GM12878 (cell line): ENCODE measurements at regions not wholly inside any gene's neighbourhood (a gene's known extent, or its start where the extent isn't known, plus 50 kb on each side); places are given as distances from the start of the nearest gene placed in this dataset.

Experiments used
- ATAC-seq: fragments of 200-7000 bp; cut with Tn5 transposase; 3 replicates; pipeline ENCODE4 v1.9.1; 2020; ENCODE audit warnings: mild to moderate bottlenecking, moderate library complexity
- BruUV-seq: library from RNA; stranded (reverse); fragments of 400-500 nt; replicated peaks from 2 replicates; lab custom pipeline; 2021; lab: Mats Ljungman, UMichigan
- CTCF ChIA-PET: fragments of 300-600 bp; sonication (Branson Sonifier 250); formaldehyde crosslinking; extraction: SDS; loops from one replicate; lab custom pipeline; 2021; ENCODE audit warnings: inconsistent platforms; lab: Yijun Ruan, JAX
- POLR2A ChIA-PET: fragments of 350-600 bp; formaldehyde crosslinking; extraction: SDS; loops from one replicate; lab custom pipeline; 2021; ENCODE audit warnings: inconsistent platforms; lab: Charles Lee
- RAD21 ChIA-PET: fragments of 300-600 bp; sonication (Branson Sonifier 250); formaldehyde crosslinking; loops from one replicate; lab custom pipeline; 2023; ENCODE audit warnings: antibody characterized with exemption; ENCODE audit not compliant: unreplicated experiment; lab: Charles Lee
- SMC1A ChIA-PET: fragments of 300-600 bp; sonication (Branson Sonifier 250); formaldehyde crosslinking; loops from one replicate; lab custom pipeline; 2023; ENCODE audit not compliant: unreplicated experiment, uncharacterized antibody; lab: Charles Lee
- DNase-seq: peaks from one replicate; pipeline ENCODE4 v3.0.0-alpha.2; 2011; ENCODE audit warnings: low read depth, low spot score
- FAIRE-seq: peaks from 3 replicates; lab custom pipeline; 2011; peaks lifted over from hg19 to GRCh38; lab: Jason Lieb, UNC
- H2AFZ ChIP-seq: 2 replicates; pipeline ENCODE4 v1.6.0; 2011; ENCODE audit warnings: low read depth, low read length, control low read depth; ENCODE audit not compliant: control insufficient read depth
- H3K27ac ChIP-seq: 2 replicates; pipeline ENCODE4 v1.5.1; 2011; ENCODE audit warnings: control low read depth; ENCODE audit not compliant: control insufficient read depth, insufficient read depth
- H3K27me3 ChIP-seq, 2 experiments: replicated peaks in 1 of 2; 2 replicates each; pipeline versions ENCODE4 v1.6.0 to v1.6.1; 2011; ENCODE audit warnings: low read length in 1 of 2; ENCODE audit not compliant: control insufficient read depth in 2 of 2, insufficient read depth in 2 of 2
- H3K36me3 ChIP-seq, 2 experiments: 2 replicates each; pipeline ENCODE4 v1.5.1; 2011; ENCODE audit warnings: low read length in 1 of 2; ENCODE audit not compliant: control insufficient read depth in 2 of 2, insufficient read depth in 2 of 2
- H3K4me1 ChIP-seq: 2 replicates; pipeline ENCODE4 v1.6.1; 2011; ENCODE audit warnings: mild to moderate bottlenecking, low read length, moderate library complexity, mixed read lengths; ENCODE audit not compliant: control insufficient read depth, insufficient read depth
- H3K4me2 ChIP-seq: 2 replicates; pipeline ENCODE4 v1.6.0; 2011; ENCODE audit warnings: control low read depth; ENCODE audit not compliant: control insufficient read depth, insufficient read depth
- H3K4me3 ChIP-seq: fragments of 200-600 bp; sonication (generic); 2 replicates; pipeline ENCODE4 v1.5.1; 2016
- H3K79me2 ChIP-seq: 2 replicates; pipeline ENCODE4 v1.6.0; 2011; ENCODE audit warnings: low read length; ENCODE audit not compliant: control insufficient read depth, insufficient read depth
- H3K9ac ChIP-seq: 2 replicates; pipeline ENCODE4 v1.8.0; 2011; ENCODE audit warnings: low read length, control low read depth, mixed read lengths; ENCODE audit not compliant: control insufficient read depth, insufficient read depth
- H3K9me3 ChIP-seq: replicated peaks from 3 replicates; pipeline ENCODE4 v1.5.1; 2011; ENCODE audit warnings: mild to moderate bottlenecking, low read length; ENCODE audit not compliant: control insufficient read depth, insufficient read depth
- H4K20me1 ChIP-seq: 2 replicates; pipeline ENCODE4 v1.6.0; 2011; ENCODE audit not compliant: control insufficient read depth, insufficient read depth
- E4F1 ChIP-seq: fragments of 450-650 bp; IDR thresholded peaks from 2 replicates; pipeline ENCODE4 v1.6.1; 2018; ENCODE audit warnings: borderline replicate concordance, mild to moderate bottlenecking; ENCODE audit not compliant: partially characterized antibody
- ETV6 ChIP-seq, 2 experiments: fragments of 450-650 bp in 1 of 2; IDR thresholded peaks in 1 of 2; conservative IDR thresholded peaks in 1 of 2; 2 replicates each; pipeline ENCODE4 v1.6.1; 2014; ENCODE audit warnings: antibody characterized with exemption in 1 of 2, borderline replicate concordance in 1 of 2, low read depth in 1 of 2, mild to moderate bottlenecking in 1 of 2, moderate library complexity in 1 of 2
- EZH2 ChIP-seq: IDR thresholded peaks from 2 replicates; pipeline ENCODE4 v1.6.1; 2012; ENCODE audit warnings: low read depth, mild to moderate bottlenecking, control low read depth, inconsistent platforms, low read length, borderline replicate concordance; ENCODE audit not compliant: control insufficient read depth
- NFXL1 ChIP-seq: fragments of 450-650 bp; IDR thresholded peaks from 2 replicates; pipeline ENCODE4 v1.6.1; 2017; ENCODE audit warnings: antibody characterized with exemption, mild to moderate bottlenecking, borderline replicate concordance
- NRF1 ChIP-seq: conservative IDR thresholded peaks from 2 replicates; pipeline ENCODE4 v1.6.1; 2011; ENCODE audit warnings: mild to moderate bottlenecking, low read depth, low read length, improper control_type of control experiment
- POLR2AphosphoS5 ChIP-seq: IDR thresholded peaks from 2 replicates; pipeline ENCODE4 v1.6.1; 2011; ENCODE audit warnings: mild to moderate bottlenecking, low read length, inconsistent platforms
- POU2F2 ChIP-seq: IDR thresholded peaks from 3 replicates; pipeline ENCODE4 v1.6.1; 2011; ENCODE audit warnings: low read depth, mild to moderate bottlenecking, low read length, borderline replicate concordance
- WGBS: methylation state at CpG from one replicate; pipeline ENCODE4 v1.1.6; 2016; ENCODE audit warnings: low lambda C conversion rate; ENCODE audit not compliant: insufficient replicate concordance, insufficient coverage; ENCODE audit errors: missing lambda C conversion rate; 5-methylcytosine and 5-hydroxymethylcytosine counted together
- in situ Hi-C: fragments of 300-500 bp; cut with MboI; formaldehyde crosslinking; loops from 9 replicates; pipeline ENCODE4 v1.14.3; 2018; ENCODE audit warnings: mixed read lengths
- intact Hi-C: fragments of 100-400 bp; cut with micrococcal nuclease; formaldehyde crosslinking; loops from one replicate; pipeline ENCODE4 v1.14.2; 2022; ENCODE audit not compliant: unreplicated experiment
- TF ChIP-seq, protein P1 (sequence below): IDR thresholded peaks from 2 replicates; pipeline ENCODE4 v1.6.1; 2011; ENCODE audit warnings: borderline replicate concordance, low read depth, mild to moderate bottlenecking, moderate library complexity, mixed read lengths, low read length; ENCODE audit not compliant: insufficient read depth; ENCODE audit errors: extremely low read length

DNA sequence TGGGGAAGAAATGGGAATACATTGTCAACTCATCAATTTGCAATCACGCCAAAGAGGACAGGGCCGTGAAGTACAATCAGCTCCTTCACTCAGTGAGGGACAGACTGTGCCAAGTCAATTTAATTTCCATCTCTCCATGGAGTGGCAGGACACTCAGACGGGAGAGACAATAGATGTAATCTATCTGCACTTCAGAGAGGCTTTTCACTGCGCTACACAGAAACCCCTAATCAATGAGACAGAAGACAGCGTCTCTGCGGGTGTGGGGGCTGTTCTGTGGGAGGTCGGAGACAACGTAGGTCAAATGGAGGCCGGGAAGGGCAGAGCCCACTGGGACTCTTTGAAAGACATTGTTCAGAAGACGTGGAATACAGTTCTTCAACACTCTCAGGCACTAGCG lies 541.0 kb upstream of the ADARB2 start:
- no TSS peak for BruUV-seq
- Histone ChIP-seq H3K79me2 (no peaks in the 10 kb centered on the region), H4K20me1 (no peaks in the 10 kb centered on the region), H3K27ac (no peak overlapping the region), H3K4me3 (no peak overlapping the region), H3K4me1 (no peaks in the 10 kb centered on the region), H3K9ac (no peak overlapping the region), H3K27me3 (no peaks in the 10 kb centered on the region), H3K36me3 (no peaks in the 10 kb centered on the region), H2AFZ (no peak overlapping the region), H3K9me3 (no peaks in the 10 kb centered on the region), H3K4me2 (no peak overlapping the region)
- in situ Hi-C loops (no loop called here), intact Hi-C loops (no loop called here)
- SMC1A ChIA-PET: no interaction called here
- FAIRE-seq: no peak
- no peak for ATAC-seq
- no peak for TF ChIP-seq NFXL1
- no peak for TF ChIP-seq NRF1
- TF ChIP-seq POLR2AphosphoS5: no peak
- TF ChIP-seq ETV6 (conservative IDR thresholded peaks at IDR 0.05 in 1 of 2, IDR thresholded peaks at IDR 0.05 in 1 of 2; ENCODE audit: borderline replicate concordance in 1 of 2, low read depth in 1 of 2): no peak
- no peak for TF ChIP-seq EZH2
- TF ChIP-seq, protein P1, sequence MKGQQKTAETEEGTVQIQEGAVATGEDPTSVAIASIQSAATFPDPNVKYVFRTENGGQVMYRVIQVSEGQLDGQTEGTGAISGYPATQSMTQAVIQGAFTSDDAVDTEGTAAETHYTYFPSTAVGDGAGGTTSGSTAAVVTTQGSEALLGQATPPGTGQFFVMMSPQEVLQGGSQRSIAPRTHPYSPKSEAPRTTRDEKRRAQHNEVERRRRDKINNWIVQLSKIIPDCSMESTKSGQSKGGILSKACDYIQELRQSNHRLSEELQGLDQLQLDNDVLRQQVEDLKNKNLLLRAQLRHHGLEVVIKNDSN: no peak
- TF ChIP-seq E4F1: no peak
- no peak for TF ChIP-seq POU2F2
- RAD21 ChIA-PET: no interaction called here
- 36% methylated on average over 11 of the region's 11 CpGs for WGBS
- DNase-seq: no peak
- POLR2A ChIA-PET: no interaction called here
- CTCF ChIA-PET: no interaction called here
